ENCODE measurements at regions not wholly inside any gene's neighbourhood (a gene's known extent, or its start where the extent isn't known, plus 50 kb on each side); places are given as distances from the start of the nearest gene placed in this dataset.

DNA sequence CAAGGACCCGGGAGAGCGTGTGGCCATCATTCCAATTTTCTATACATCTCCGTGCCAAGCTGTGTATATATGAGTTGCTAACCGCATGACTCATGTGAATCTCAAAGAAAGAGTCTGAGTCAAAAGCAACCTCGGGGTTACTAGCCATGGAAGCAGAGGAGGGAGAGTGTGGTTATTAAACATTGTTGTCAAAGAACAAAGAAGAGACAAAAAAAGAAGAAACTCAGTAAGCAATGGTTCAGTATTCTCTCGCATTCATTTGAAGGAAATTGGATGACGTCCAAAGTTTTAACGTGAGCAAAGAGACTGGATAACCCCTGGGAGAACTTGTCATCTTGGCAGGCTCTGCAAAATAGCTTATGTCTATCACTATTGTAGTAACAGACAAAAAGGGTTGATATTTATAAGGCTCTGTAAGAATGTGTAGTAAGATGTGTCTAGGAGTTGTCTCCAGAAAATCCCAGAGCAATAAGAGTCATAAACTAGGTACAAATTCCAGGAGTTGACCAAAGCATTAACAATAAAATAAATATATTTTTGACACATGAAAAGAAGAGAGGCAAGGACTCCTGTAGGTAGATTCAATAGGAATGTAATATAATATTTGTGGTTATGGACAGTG is 52.8 kb upstream of the GRM7 start:
- DNase-seq (ENCODE audit: low read depth in 2 of 3, low spot score in 2 of 3) = no peak

DNA sequence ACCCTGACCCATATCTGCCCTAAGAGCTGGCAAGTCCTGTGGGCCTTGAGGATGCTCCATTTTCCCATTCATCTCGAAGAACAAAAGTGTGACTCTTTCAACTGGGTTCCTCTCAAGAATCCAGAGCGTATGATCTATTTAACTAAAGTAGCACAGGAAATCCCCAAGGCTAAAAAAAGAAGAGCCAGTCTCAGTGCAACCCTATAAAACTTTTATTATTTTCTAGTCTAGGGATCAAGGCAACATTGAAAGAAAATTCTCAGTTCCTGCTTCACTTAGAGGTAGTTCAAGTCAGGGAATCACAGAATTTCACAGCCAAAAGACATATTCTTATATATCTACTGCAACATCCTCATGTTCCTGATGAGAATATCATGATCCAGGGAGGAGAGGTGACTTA is 51.6 kb upstream of the GRM7 start:
- DNase-seq (ENCODE audit: low read depth in 2 of 3, low spot score in 2 of 3) = no peak

Measured in activated CD8-positive, alpha-beta memory T cell treated with anti-CD3 and anti-CD28 coated beads for 48 hours (primary cell).